ENCODE measurements at regions not wholly inside any gene's neighbourhood (a gene's known extent, or its start where the extent isn't known, plus 50 kb on each side); places are given as distances from the start of the nearest gene placed in this dataset.

DNA sequence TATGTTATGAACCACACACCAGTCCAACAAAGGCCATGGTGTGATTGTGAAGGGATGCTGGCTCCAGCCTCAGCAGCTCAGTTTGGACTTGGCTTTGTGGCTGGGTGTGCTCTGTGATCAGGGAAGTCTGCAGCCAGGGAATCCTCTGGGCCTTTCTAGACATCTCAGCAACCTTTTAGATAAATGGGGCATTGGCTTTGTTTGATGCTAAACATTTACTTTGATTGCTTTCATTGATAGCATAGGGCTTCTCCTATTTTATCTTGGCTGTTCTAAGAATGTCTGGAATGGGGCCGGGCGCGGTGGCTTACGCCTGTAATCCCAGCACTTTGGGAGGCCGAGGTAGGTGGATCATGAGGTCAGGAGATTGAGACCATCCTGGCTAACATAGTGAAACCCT lies 104.5 kb downstream of the VAPA start:
- H3K36me3 Mint-ChIP-seq (ENCODE audit: unreplicated experiment), result no peaks in the 10 kb centered on the region
- H3K4me1 Mint-ChIP-seq (ENCODE audit: low read depth, unreplicated experiment), result no peaks in the 10 kb centered on the region
- TF ChIP-seq, protein P1, sequence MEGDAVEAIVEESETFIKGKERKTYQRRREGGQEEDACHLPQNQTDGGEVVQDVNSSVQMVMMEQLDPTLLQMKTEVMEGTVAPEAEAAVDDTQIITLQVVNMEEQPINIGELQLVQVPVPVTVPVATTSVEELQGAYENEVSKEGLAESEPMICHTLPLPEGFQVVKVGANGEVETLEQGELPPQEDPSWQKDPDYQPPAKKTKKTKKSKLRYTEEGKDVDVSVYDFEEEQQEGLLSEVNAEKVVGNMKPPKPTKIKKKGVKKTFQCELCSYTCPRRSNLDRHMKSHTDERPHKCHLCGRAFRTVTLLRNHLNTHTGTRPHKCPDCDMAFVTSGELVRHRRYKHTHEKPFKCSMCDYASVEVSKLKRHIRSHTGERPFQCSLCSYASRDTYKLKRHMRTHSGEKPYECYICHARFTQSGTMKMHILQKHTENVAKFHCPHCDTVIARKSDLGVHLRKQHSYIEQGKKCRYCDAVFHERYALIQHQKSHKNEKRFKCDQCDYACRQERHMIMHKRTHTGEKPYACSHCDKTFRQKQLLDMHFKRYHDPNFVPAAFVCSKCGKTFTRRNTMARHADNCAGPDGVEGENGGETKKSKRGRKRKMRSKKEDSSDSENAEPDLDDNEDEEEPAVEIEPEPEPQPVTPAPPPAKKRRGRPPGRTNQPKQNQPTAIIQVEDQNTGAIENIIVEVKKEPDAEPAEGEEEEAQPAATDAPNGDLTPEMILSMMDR (IDR thresholded peaks at IDR 0.05; ENCODE audit: partially characterized antibody, unreplicated experiment), result no peak
- H3K4me3 Mint-ChIP-seq (ENCODE audit: unreplicated experiment), result no peak overlapping the region
- no peak for DNase-seq
- no peak overlapping the region for H3K27ac Mint-ChIP-seq (ENCODE audit: unreplicated experiment)
- peaks cover under 1% of the 10 kb centered on the region for H3K9me3 Mint-ChIP-seq (ENCODE audit: unreplicated experiment)
- peaks cover 3% of the 10 kb centered on the region for H3K27me3 Mint-ChIP-seq (ENCODE audit: unreplicated experiment)

DNA sequence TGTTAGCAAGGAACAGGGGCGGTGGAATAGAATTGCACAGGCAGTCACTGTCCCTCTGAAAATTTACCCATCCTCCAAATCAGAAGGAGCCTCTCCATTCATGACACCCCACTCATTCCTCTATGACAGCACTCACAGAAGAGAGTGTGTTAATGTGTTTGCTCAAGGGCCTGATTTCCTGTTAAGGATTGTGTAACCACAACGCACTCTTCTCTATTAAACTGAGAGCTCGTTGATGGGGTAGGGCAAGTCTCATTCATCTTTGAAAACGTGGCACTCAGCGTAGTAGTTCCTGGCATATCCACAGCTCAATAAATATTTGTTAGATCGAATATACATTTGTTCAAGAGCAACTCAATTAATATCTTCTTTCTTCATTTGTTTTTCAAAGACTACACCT lies 106.4 kb downstream of the VAPA start:
- Mint-ChIP-seq H3K27ac (ENCODE audit: unreplicated experiment) (no peak overlapping the region), H3K9me3 (ENCODE audit: unreplicated experiment) (peaks cover 5% of the 10 kb centered on the region), H3K4me3 (ENCODE audit: unreplicated experiment) (no peak overlapping the region), H3K27me3 (ENCODE audit: unreplicated experiment) (peaks cover 3% of the 10 kb centered on the region), H3K36me3 (ENCODE audit: unreplicated experiment) (no peaks in the 10 kb centered on the region), H3K4me1 (ENCODE audit: low read depth, unreplicated experiment) (no peaks in the 10 kb centered on the region)
- TF ChIP-seq, protein P1 (IDR thresholded peaks at IDR 0.05; ENCODE audit: partially characterized antibody, unreplicated experiment), result no peak
- no peak for DNase-seq

DNA sequence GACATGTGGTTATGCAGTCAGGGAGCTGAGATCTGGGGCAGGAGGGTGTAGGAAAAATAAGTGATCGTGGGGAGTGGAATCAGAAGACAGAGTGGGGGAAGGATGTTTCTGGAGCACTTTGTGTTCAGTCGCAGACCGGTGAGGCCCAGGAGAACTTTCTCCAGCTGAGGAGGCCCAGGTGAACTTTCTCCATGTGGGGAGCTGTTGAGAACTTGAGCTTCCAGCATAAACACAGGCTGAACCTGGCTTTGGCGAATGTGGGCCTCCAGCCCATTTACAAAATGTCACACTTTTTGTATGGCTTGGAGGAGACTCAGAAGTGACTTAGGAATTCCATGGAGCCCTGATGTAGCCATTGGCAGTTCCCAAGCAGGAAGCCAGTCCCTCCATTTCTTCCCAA lies 108.5 kb downstream of the VAPA start:
- Mint-ChIP-seq H3K4me1 (ENCODE audit: low read depth, unreplicated experiment) (no peaks in the 10 kb centered on the region), H3K27ac (ENCODE audit: unreplicated experiment) (no peak overlapping the region), H3K4me3 (ENCODE audit: unreplicated experiment) (no peak overlapping the region), H3K9me3 (ENCODE audit: unreplicated experiment) (peaks cover 5% of the 10 kb centered on the region), H3K27me3 (ENCODE audit: unreplicated experiment) (peaks cover 1% of the 10 kb centered on the region), H3K36me3 (ENCODE audit: unreplicated experiment) (no peaks in the 10 kb centered on the region)
- TF ChIP-seq, protein P1 (IDR thresholded peaks at IDR 0.05; ENCODE audit: partially characterized antibody, unreplicated experiment), result no peak
- no peak for DNase-seq

DNA sequence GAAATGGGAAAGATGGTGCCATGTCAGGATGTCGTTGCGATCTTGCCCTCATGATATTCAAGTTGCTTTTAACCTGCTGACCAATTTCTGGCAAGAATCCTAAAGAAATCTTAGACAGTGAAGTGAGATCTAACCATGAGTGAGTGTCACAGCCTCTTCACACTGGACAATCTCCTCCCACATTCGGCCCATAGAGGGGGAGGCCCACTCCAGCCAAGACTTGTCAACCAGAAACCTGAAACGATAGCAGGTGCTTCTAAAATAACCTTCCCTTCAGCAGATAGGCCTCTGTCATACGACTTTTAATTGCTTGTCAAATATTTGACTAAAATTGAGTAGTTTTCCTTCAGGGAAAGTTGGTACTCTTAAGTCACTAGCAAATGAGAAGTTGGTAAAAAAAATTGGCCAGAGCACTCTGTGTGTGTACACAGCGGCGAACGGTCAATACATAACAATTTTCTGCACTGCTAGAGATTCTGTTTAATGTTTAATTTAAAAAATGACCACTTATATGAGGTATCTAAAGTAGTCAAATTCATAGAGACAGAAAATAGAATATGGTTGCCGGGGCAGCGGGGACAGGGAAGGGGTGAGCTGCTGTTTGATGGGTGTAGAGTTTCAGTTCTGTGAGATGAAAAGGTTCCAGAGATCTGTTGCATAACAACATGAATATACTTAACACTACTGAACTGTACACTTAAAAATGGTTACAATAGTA lies 110.2 kb downstream of the VAPA start:
- DNase-seq, result no peak
- Mint-ChIP-seq H3K27ac (ENCODE audit: unreplicated experiment) (no peak overlapping the region), H3K4me1 (ENCODE audit: low read depth, unreplicated experiment) (peaks cover 3% of the 10 kb centered on the region), H3K27me3 (ENCODE audit: unreplicated experiment) (peaks cover 4% of the 10 kb centered on the region), H3K36me3 (ENCODE audit: unreplicated experiment) (peaks cover 7% of the 10 kb centered on the region), H3K4me3 (ENCODE audit: unreplicated experiment) (no peak overlapping the region), H3K9me3 (ENCODE audit: unreplicated experiment) (peaks cover 5% of the 10 kb centered on the region)
- TF ChIP-seq, protein P1 (IDR thresholded peaks at IDR 0.05; ENCODE audit: partially characterized antibody, unreplicated experiment), result no peak

Data from glutamatergic neuron (in vitro differentiated cells).